SK-N-SH treated with all-trans-retinoic acid at 6 μM for 48 hours (cell line): ENCODE measurements at regions not wholly inside any gene's neighbourhood (a gene's known extent, or its start where the extent isn't known, plus 50 kb on each side); places are given as distances from the start of the nearest gene placed in this dataset.

Source experiments
- ATAC-seq: fragments of 200-7000 bp; cut with Tn5 transposase; 3 replicates; pipeline ENCODE4 v1.9.1; 2020; ENCODE audit warnings: mild to moderate bottlenecking, moderate library complexity
- ARNTL ChIP-seq: fragments of 450-650 bp; formaldehyde crosslinking; IDR thresholded peaks from 2 replicates; pipeline ENCODE4 v1.5.0; 2020; ENCODE audit warnings: low read depth, mild to moderate bottlenecking, moderate library complexity, borderline replicate concordance
- BACH2 ChIP-seq: fragments of 250-450 bp; sonication (Bioruptor Pico); IDR thresholded peaks from 2 replicates; pipeline ENCODE4 v1.9.0; 2021; ENCODE audit warnings: mild to moderate bottlenecking, borderline replicate concordance
- CSDC2 ChIP-seq: fragments of 250-450 bp; sonication (Bioruptor Pico); IDR thresholded peaks from 2 replicates; pipeline ENCODE4 v1.5.0; 2020; ENCODE audit warnings: mild to moderate bottlenecking, moderate library complexity
- ESRRG ChIP-seq: fragments of 250-450 bp; sonication (Bioruptor Pico); IDR thresholded peaks from 2 replicates; pipeline ENCODE4 v1.6.1; 2021; ENCODE audit warnings: mild to moderate bottlenecking
- GLIS3 ChIP-seq: fragments of 250-450 bp; sonication (Bioruptor Pico); IDR thresholded peaks from 2 replicates; pipeline ENCODE4 v1.5.0; 2020; ENCODE audit warnings: mild to moderate bottlenecking, moderate library complexity
- ISL1 ChIP-seq: fragments of 250-450 bp; sonication (Bioruptor Pico); IDR thresholded peaks from 2 replicates; pipeline ENCODE4 v2.1.2; 2022; ENCODE audit warnings: mild to moderate bottlenecking, moderate library complexity
- OSR1 ChIP-seq: fragments of 250-450 bp; sonication (Bioruptor Pico); IDR thresholded peaks from 2 replicates; pipeline ENCODE4 v1.8.0; 2022; ENCODE audit warnings: moderate library complexity, mild to moderate bottlenecking, inconsistent platforms
- PPARA ChIP-seq: fragments of 250-450 bp; sonication (Bioruptor Pico); IDR thresholded peaks from 2 replicates; pipeline ENCODE4 v1.5.0; 2020; ENCODE audit warnings: mild to moderate bottlenecking, borderline replicate concordance
- RARB ChIP-seq: fragments of 250-450 bp; sonication (Bioruptor Pico); IDR thresholded peaks from 2 replicates; pipeline ENCODE4 v1.8.0; 2021; ENCODE audit warnings: mild to moderate bottlenecking, moderate library complexity
- SNAI2 ChIP-seq: fragments of 250-450 bp; sonication (Bioruptor Pico); IDR thresholded peaks from 2 replicates; pipeline ENCODE4 v1.5.0; 2020; ENCODE audit warnings: mild to moderate bottlenecking, moderate library complexity
- TCF4 ChIP-seq: fragments of 250-450 bp; sonication (Bioruptor Pico); IDR thresholded peaks from 2 replicates; pipeline ENCODE4 v1.8.0; 2021; ENCODE audit warnings: mild to moderate bottlenecking, moderate library complexity, borderline replicate concordance
- ZC3H10 ChIP-seq: fragments of 250-450 bp; sonication (Bioruptor Pico); IDR thresholded peaks from 2 replicates; pipeline ENCODE4 v1.5.1; 2021; ENCODE audit warnings: mild to moderate bottlenecking, moderate library complexity
- ZFP3 ChIP-seq: fragments of 250-450 bp; sonication (Bioruptor Pico); IDR thresholded peaks from 2 replicates; pipeline ENCODE4 v1.5.0; 2020; ENCODE audit warnings: mild to moderate bottlenecking, moderate library complexity
- ZFP30 ChIP-seq: fragments of 450-650 bp; formaldehyde crosslinking; IDR thresholded peaks from 2 replicates; pipeline ENCODE4 v1.5.0; 2022; ENCODE audit warnings: mild to moderate bottlenecking, moderate library complexity
- ZNF565 ChIP-seq: fragments of 450-650 bp; formaldehyde crosslinking; conservative IDR thresholded peaks from 2 replicates; pipeline ENCODE4 v1.5.0; 2020; ENCODE audit warnings: low read depth, mild to moderate bottlenecking, moderate library complexity
- ZNF70 ChIP-seq: fragments of 450-650 bp; formaldehyde crosslinking; IDR thresholded peaks from 2 replicates; pipeline ENCODE4 v1.5.0; 2020; ENCODE audit warnings: mild to moderate bottlenecking, moderate library complexity
- ZNF8 ChIP-seq: fragments of 450-650 bp; formaldehyde crosslinking; IDR thresholded peaks from 2 replicates; pipeline ENCODE4 v1.5.0; 2020; ENCODE audit warnings: mild to moderate bottlenecking, moderate library complexity
- TF ChIP-seq, protein P1 (sequence below): fragments of 250-450 bp; sonication (Bioruptor Pico); IDR thresholded peaks from 2 replicates; pipeline ENCODE4 v1.5.1; 2021; ENCODE audit warnings: mild to moderate bottlenecking, moderate library complexity
- TF ChIP-seq, protein P2 (sequence below): fragments of 250-450 bp; sonication (Bioruptor Pico); IDR thresholded peaks from 2 replicates; pipeline ENCODE4 v1.8.0; 2020; ENCODE audit warnings: mild to moderate bottlenecking, moderate library complexity, borderline replicate concordance
- TF ChIP-seq, protein P3 (sequence below): fragments of 250-450 bp; sonication (Bioruptor Pico); IDR thresholded peaks from 2 replicates; pipeline ENCODE4 v1.8.0; 2021; ENCODE audit warnings: low read depth, mild to moderate bottlenecking, moderate library complexity, borderline replicate concordance
- TF ChIP-seq, protein P4 (sequence below): fragments of 250-450 bp; sonication (Bioruptor Pico); IDR thresholded peaks from 2 replicates; pipeline ENCODE4 v1.5.1; 2020; ENCODE audit warnings: low read depth, mild to moderate bottlenecking, moderate library complexity

DNA sequence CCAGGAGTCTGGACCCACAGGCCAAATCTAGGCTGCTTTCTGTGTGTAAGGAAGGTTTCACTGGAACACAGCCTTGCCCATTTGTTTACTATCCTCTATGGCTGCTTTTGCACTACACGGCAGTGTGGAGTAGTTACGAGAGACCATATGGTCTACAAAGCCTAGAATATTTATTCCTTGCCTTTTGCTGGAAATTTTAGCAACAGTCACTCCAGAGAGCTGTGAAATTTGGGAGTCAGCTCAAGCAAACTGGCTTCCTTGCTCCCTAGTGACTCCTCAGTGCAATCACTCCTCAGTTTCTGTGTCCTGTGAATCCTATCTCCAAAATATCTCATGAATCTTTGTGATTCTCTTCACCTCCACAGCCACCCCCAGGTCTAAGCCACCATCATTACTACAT lies 99.0 kb upstream of the CPEB2 start:
- no peak for ATAC-seq
- TF ChIP-seq BACH2 (CRISPR knock-in tag) (no peak), OSR1 (CRISPR knock-in tag) (no peak), ZFP3 (CRISPR knock-in tag) (no peak), ZFP30 (CRISPR knock-in tag) (no peak), ZNF565 (CRISPR knock-in tag) (no peak), TCF4 (CRISPR knock-in tag) (no peak), SNAI2 (CRISPR knock-in tag) (no peak), ARNTL (CRISPR knock-in tag) (no peak), CSDC2 (CRISPR knock-in tag) (no peak), GLIS3 (CRISPR knock-in tag) (no peak), PPARA (CRISPR knock-in tag) (no peak)
- TF ChIP-seq, protein P1, sequence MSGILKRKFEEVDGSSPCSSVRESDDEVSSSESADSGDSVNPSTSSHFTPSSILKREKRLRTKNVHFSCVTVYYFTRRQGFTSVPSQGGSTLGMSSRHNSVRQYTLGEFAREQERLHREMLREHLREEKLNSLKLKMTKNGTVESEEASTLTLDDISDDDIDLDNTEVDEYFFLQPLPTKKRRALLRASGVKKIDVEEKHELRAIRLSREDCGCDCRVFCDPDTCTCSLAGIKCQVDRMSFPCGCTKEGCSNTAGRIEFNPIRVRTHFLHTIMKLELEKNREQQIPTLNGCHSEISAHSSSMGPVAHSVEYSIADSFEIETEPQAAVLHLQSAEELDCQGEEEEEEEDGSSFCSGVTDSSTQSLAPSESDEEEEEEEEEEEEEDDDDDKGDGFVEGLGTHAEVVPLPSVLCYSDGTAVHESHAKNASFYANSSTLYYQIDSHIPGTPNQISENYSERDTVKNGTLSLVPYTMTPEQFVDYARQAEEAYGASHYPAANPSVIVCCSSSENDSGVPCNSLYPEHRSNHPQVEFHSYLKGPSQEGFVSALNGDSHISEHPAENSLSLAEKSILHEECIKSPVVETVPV (CRISPR knock-in tag), result no peak
- TF ChIP-seq, protein P2, sequence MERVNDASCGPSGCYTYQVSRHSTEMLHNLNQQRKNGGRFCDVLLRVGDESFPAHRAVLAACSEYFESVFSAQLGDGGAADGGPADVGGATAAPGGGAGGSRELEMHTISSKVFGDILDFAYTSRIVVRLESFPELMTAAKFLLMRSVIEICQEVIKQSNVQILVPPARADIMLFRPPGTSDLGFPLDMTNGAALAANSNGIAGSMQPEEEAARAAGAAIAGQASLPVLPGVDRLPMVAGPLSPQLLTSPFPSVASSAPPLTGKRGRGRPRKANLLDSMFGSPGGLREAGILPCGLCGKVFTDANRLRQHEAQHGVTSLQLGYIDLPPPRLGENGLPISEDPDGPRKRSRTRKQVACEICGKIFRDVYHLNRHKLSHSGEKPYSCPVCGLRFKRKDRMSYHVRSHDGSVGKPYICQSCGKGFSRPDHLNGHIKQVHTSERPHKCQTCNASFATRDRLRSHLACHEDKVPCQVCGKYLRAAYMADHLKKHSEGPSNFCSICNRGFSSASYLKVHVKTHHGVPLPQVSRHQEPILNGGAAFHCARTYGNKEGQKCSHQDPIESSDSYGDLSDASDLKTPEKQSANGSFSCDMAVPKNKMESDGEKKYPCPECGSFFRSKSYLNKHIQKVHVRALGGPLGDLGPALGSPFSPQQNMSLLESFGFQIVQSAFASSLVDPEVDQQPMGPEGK (CRISPR knock-in tag), result no peak
- TF ChIP-seq, protein P3, sequence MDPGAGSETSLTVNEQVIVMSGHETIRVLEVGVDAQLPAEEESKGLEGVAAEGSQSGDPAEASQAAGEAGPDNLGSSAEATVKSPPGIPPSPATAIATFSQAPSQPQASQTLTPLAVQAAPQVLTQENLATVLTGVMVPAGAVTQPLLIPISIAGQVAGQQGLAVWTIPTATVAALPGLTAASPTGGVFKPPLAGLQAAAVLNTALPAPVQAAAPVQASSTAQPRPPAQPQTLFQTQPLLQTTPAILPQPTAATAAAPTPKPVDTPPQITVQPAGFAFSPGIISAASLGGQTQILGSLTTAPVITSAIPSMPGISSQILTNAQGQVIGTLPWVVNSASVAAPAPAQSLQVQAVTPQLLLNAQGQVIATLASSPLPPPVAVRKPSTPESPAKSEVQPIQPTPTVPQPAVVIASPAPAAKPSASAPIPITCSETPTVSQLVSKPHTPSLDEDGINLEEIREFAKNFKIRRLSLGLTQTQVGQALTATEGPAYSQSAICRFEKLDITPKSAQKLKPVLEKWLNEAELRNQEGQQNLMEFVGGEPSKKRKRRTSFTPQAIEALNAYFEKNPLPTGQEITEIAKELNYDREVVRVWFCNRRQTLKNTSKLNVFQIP (CRISPR knock-in tag), result no peak

DNA sequence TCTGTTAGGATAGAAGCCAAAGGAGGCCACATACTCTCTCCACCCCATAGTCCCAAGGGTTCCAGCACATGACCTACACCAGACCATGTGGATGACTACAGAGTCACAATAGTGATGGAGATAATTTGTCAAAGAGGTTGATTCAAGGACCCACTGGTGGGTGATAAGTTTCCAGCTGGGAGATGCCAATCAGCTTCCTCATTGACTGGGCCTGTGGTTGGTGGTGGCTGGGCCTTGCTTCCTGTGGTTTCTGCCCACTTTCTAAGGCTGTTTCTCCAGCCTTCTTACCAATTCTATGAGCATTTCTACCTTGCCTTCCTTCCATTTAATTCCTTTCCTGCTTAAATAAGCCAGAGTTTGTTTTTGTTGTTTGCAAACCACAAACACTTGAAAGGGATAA lies 95.5 kb upstream of the CPEB2 start:
- ATAC-seq, result no peak
- no peak for TF ChIP-seq ZFP30 (CRISPR knock-in tag)
- no peak for TF ChIP-seq RARB (CRISPR knock-in tag)
- TF ChIP-seq ARNTL (CRISPR knock-in tag), result no peak
- TF ChIP-seq ZNF8 (CRISPR knock-in tag), result no peak
- TF ChIP-seq, protein P1 (CRISPR knock-in tag), result no peak
- TF ChIP-seq ZNF565 (CRISPR knock-in tag), result no peak
- TF ChIP-seq SNAI2 (CRISPR knock-in tag), result no peak
- TF ChIP-seq ZC3H10 (CRISPR knock-in tag), result no peak
- TF ChIP-seq CSDC2 (CRISPR knock-in tag), result no peak
- TF ChIP-seq, protein P4, sequence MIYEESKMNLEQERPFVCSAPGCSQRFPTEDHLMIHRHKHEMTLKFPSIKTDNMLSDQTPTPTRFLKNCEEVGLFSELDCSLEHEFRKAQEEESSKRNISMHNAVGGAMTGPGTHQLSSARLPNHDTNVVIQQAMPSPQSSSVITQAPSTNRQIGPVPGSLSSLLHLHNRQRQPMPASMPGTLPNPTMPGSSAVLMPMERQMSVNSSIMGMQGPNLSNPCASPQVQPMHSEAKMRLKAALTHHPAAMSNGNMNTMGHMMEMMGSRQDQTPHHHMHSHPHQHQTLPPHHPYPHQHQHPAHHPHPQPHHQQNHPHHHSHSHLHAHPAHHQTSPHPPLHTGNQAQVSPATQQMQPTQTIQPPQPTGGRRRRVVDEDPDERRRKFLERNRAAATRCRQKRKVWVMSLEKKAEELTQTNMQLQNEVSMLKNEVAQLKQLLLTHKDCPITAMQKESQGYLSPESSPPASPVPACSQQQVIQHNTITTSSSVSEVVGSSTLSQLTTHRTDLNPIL (CRISPR knock-in tag), result no peak
- TF ChIP-seq TCF4 (CRISPR knock-in tag), result no peak
- TF ChIP-seq ESRRG (CRISPR knock-in tag), result no peak

DNA sequence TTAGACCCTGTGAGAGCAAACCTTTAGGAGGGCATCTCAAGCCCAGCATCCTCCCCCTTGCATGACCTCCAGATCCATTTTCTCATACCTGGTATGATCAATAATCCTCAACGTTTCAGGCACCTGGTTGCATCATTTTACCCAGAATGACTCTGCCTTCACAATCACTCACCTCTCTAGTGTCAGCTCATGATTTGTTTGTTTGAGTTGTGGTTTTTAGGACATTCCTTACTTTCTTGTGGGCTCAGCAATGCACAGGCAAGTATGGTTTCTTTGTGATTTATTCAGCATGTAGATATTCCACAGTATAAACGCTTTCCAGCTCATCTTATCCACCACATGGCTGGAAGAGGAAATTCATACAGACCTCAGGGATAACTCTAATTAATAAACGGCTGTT lies 93.6 kb upstream of the CPEB2 start:
- no peak for ATAC-seq
- TF ChIP-seq TCF4 (CRISPR knock-in tag), result no peak
- TF ChIP-seq ZC3H10 (CRISPR knock-in tag), result no peak
- no peak for TF ChIP-seq GLIS3 (CRISPR knock-in tag)
- no peak for TF ChIP-seq ZFP30 (CRISPR knock-in tag)
- no peak for TF ChIP-seq SNAI2 (CRISPR knock-in tag)
- TF ChIP-seq, protein P3 (CRISPR knock-in tag), result no peak
- no peak for TF ChIP-seq OSR1 (CRISPR knock-in tag)
- TF ChIP-seq, protein P1 (CRISPR knock-in tag), result no peak
- TF ChIP-seq BACH2 (CRISPR knock-in tag), result no peak
- TF ChIP-seq RARB (CRISPR knock-in tag), result no peak
- TF ChIP-seq CSDC2 (CRISPR knock-in tag), result no peak
- TF ChIP-seq ISL1 (CRISPR knock-in tag), result no peak
- no peak for TF ChIP-seq ARNTL (CRISPR knock-in tag)
- no peak for TF ChIP-seq ZNF565 (CRISPR knock-in tag)
- no peak for TF ChIP-seq ZNF70
- TF ChIP-seq, protein P2 (CRISPR knock-in tag), result no peak
